ES-I3 (cell line): ENCODE measurements at regions not wholly inside any gene's neighbourhood (a gene's known extent, or its start where the extent isn't known, plus 50 kb on each side); places are given as distances from the start of the nearest gene placed in this dataset.

ENCODE experiments used
- H3K36me3 ChIP-seq: 2 replicates; pipeline ENCODE4 v1.6.1; 2013; ENCODE audit warnings: mild to moderate bottlenecking, low read length, control low read depth, moderate library complexity; ENCODE audit not compliant: insufficient read depth
- H3K4me1 ChIP-seq: 2 replicates; pipeline ENCODE4 v1.6.1; 2013; ENCODE audit warnings: mild to moderate bottlenecking, control low read depth, low read length; ENCODE audit not compliant: insufficient read depth
- H3K9ac ChIP-seq: 2 replicates; pipeline ENCODE4 v1.6.1; 2013; ENCODE audit warnings: low read depth, mild to moderate bottlenecking, low read length, moderate library complexity
- H3K9me3 ChIP-seq: 2 replicates; pipeline ENCODE4 v1.6.1; 2013; ENCODE audit warnings: mild to moderate bottlenecking, low read length, moderate library complexity; ENCODE audit not compliant: control insufficient read depth, insufficient read depth

DNA sequence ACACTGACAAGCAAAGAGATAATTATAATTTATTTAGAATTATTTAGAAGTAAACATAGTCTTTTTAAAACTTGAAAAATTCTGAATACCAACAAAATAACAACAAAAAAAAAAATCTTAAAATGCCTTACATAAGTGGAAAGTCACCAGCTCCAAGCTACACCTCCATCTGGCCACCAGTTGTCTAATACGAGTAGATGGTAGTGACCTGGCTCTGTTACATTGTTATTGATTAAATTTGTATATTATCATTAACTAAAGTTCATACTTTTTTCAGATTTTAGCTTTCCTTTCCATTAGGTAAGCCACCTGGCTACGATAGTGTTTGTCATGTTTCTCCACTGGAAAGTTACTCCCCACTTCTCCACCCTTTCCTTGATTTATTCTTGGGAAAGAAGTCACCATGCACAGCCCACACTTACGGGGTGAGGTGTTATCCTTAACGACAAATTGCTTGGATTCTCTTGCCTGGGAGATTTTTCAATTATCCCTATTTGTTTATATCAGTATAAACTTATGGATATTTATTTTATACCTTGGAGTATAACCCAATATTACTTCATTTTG is 464.5 kb upstream of the CHAC2 start:
- no peak overlapping the region for H3K9ac ChIP-seq
- no peaks in the 10 kb centered on the region for H3K36me3 ChIP-seq
- H3K9me3 ChIP-seq = no peaks in the 10 kb centered on the region
- no peaks in the 10 kb centered on the region for H3K4me1 ChIP-seq

DNA sequence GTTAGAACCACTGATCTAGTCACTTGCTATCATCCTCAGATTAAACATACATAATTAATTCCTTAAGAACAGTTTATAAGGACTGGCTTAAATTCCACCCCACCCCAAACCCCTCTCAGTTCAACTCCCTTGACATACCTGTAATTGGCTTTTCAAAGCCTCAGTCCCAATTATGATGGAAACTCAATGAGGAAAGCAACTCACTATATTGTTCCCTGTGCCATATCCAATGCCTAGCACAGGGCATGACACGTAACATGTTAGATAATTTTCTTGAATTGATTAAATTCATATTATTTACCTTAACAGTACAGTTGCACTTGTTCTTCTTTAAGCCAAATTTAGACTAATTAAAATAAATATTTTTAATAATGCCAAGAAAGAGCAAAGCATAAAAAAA is 465.1 kb upstream of the CHAC2 start:
- Histone ChIP-seq H3K9me3 (no peaks in the 10 kb centered on the region), H3K4me1 (no peaks in the 10 kb centered on the region), H3K36me3 (no peaks in the 10 kb centered on the region), H3K9ac (no peak overlapping the region)

DNA sequence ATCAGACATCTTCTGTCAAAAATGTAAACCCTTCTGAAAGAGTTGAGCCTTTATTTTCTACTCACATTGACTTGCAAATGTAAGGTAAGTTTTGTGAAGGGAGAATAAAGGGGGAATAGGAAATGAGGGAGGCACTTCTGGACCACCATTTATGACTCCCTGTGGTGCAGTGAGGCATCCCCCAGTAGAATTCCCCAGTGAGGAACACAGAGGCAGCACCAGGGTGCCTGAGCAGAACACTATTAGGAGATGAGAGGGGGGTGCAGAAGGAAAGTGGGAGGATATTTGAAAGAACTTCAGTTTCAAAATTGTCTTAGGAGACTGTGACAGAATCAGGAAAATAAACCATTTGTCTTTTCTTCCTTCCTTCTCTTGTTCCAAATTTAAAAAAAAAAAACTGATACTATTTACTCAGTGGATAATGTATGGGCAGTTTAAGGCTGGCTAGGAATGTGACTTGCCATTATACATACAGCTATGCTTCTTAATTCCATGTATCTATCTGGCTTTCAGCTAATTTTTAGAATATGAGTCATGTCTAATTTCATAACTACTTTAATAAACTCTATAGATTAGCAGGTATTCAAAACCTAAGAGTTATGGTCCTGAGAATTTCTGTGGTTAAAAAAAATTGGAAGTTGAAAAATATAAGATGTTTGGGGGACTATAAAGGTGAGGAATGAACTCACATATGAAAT is 478.1 kb upstream of the CHAC2 start:
- H3K36me3 ChIP-seq = no peaks in the 10 kb centered on the region
- H3K9me3 ChIP-seq = no peaks in the 10 kb centered on the region
- no peak overlapping the region for H3K9ac ChIP-seq
- H3K4me1 ChIP-seq = peaks cover 6% of the 10 kb centered on the region; the same call in 1 of the 2 replicates

DNA sequence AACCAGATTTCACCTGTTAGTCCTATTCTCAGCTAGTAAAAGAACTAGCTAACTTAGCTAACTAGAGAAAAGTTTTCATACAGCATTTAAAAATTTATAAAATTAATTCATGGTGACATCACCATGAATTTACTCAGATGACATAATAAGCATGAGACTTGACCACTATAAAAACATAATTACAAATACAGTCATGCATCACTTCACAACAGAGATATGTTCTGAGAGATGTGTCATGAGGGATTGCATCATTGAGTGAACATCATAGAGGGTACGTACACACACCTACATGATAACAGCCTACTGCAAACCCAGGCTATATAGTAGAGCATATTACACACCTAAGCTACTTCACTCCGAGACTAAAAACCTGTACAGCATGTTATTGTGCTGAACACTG is 481.3 kb upstream of the CHAC2 start:
- H3K9ac ChIP-seq = no peak overlapping the region
- no peaks in the 10 kb centered on the region for H3K9me3 ChIP-seq
- no peaks in the 10 kb centered on the region for H3K36me3 ChIP-seq
- H3K4me1 ChIP-seq = peaks cover 6% of the 10 kb centered on the region; the same call in 1 of the 2 replicates

DNA sequence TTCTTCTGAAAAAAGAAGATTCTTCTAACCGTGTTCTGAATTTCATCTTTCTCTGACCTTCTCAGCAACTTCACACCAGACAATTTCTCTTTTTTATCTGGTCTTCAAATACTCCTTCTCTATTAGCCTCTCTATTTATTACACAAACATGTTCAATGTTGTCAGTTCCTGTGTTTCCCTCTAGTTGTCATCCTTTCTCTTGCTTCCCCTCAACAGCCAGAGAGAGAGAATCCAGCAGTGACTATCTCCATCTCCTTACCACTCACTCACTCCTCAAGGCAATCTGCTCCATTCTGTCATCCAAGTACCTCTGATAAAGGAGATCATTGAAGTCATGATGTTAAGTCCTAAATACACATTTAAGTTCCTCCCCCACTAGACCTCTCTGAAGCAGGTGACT is 491.9 kb upstream of the CHAC2 start:
- peaks cover 3% of the 10 kb centered on the region; the same call in 1 of the 2 replicates for H3K4me1 ChIP-seq
- H3K9me3 ChIP-seq = no peaks in the 10 kb centered on the region
- no peaks in the 10 kb centered on the region for H3K36me3 ChIP-seq
- H3K9ac ChIP-seq = no peak overlapping the region

DNA sequence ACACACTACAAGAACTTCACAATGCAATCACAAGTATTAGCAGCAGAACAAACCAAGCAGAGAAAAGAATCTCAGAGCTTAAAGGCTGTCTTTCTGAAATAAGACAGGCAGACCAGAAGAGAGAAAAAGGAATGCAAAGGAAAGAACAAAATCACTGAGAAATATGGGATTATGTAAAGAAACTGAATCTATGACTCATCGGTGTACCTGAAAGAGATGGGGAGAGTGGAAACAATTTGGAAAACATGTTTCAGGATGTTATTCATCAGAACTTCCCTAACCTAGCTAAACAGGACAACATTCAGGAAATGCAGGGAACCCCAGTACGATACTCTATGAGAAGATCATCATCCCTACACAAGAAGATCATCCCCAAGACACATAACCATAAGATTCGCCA is 499.0 kb upstream of the CHAC2 start:
- no peaks in the 10 kb centered on the region for H3K9me3 ChIP-seq

DNA sequence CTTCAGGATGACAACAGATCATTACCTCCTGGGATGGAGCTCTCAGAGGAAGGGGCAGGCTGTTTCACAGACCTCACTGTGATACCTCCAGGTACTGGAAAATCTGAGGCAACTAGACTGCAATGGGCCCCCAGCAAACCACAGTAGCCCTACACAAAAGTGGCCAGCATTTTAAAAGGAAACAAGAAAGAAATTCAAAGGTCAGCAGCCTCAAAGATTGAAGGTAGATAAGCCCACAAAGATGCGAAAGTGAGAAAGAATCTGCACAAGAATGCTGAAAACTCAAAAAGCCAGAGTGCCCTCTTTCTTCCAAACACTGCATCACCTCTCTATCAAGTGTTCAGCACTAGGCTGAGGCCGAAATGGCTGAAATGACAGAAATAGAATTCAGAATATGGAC is 499.5 kb upstream of the CHAC2 start:
- Histone ChIP-seq H3K9ac (no peak overlapping the region), H3K36me3 (no peaks in the 10 kb centered on the region), H3K4me1 (no peaks in the 10 kb centered on the region), H3K9me3 (no peaks in the 10 kb centered on the region)

More for the DNA sequence above, 499.0 kb upstream of the CHAC2 start:
- Histone ChIP-seq H3K36me3 (no peaks in the 10 kb centered on the region), H3K4me1 (no peaks in the 10 kb centered on the region), H3K9ac (no peak overlapping the region)

DNA sequence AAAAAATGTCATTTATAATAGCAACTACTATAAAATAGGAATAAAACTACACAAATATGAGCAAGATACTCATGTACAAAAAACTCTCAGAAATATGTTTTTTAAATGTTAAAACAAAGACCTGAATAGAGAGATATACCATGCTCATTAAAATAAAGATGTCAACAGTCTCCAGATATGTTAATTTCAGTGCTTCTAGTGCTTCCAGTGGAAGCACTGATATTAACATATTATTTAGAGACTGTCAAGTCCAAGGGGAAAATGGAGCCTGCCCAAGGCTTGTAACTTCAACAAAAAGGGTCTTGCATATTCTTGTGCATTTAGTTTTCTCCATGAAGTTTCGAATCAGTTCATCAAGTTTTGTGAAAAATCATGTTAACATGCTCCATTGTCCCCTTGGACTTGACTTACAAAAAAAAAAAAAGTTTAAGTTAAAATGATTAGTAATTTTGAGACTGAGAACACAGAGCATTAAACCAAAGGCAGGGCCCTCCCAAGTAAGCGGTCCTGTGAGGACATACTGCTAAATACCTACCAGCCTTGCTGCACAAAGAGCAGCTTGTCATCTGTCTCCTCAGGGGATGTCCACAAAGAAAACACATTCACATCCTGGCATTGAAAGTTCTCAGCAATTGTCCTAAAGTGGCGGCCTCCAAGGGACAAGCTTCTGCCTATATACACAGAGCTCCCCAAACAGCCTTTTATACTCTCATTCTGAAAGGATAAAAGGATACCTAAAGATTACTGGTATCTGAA is 501.9 kb upstream of the CHAC2 start:
- Histone ChIP-seq H3K9me3 (no peaks in the 10 kb centered on the region), H3K36me3 (no peaks in the 10 kb centered on the region)

DNA sequence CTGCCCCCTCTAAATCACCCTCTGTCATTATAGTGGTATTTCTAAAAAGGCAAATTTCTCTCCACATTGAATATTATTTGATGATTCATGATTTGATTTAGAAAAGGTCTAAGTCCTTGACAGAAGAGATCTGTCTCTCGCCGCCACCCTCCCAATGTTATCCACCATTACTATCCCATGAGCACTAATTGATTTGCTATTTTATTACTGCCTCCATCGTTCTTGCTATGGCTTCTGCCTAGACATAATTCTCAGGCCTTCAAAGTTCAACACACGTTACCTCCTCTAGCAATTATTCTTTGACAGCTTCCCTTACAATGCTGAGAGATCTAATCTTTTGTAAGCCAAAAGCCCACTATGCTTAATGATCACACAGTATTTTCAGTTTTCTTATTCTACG is 507.0 kb upstream of the CHAC2 start:
- Histone ChIP-seq H3K9ac (no peak overlapping the region), H3K4me1 (no peaks in the 10 kb centered on the region), H3K9me3 (no peaks in the 10 kb centered on the region), H3K36me3 (no peaks in the 10 kb centered on the region)

More for the DNA sequence above, 501.9 kb upstream of the CHAC2 start:
- Histone ChIP-seq H3K9ac (no peak overlapping the region), H3K4me1 (no peaks in the 10 kb centered on the region)

DNA sequence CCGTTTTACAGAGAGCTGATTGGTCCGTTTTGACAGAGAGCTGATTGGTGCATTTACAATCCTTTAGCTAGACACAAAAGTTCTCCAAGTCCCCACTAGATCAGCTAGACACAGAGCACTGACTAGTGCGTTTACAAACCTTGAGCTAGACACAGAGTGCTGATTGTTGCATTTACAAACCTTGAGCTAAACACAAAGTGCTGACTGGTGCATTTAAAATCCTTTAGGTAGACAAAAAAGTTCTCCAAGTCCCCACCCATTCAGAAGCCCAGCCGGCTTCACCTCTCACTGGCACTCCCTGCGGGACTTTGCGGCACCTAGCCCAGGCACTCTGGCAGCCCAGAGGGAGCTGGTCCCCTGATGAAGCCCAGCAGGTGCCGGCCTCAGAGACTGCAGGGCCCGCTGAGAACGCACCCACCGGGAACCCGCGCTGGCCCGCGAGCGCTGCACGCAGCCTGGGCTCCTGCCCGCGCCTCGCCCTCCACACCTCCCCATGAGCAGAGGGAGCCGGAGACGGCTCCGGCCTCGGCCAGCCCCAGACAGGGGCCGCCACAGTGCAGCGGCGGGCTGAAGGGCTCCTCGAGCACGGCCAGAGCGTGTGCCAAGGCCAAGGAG is 508.1 kb upstream of the CHAC2 start:
- Histone ChIP-seq H3K36me3 (no peaks in the 10 kb centered on the region), H3K9ac (no peak overlapping the region), H3K4me1 (no peaks in the 10 kb centered on the region), H3K9me3 (no peaks in the 10 kb centered on the region)

DNA sequence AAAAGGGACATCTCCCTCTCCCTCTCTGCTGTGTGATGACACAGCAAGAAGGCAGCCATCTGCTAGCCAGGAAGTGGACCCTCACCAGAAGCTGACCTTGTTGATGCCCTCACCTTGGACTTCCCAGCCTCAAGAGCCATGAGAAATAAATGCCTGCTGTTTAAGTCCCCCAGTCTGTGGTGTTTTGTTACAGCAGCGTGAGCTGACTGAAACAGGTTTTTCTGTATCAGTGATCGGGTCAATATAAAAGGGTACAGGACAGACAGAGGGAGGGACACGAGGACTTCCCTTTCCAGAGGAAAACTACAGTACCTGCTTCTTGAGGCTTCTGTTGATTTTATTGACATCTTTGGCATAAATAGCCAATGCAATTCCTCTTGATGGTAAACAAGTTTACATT is 510.3 kb upstream of the CHAC2 start:
- no peaks in the 10 kb centered on the region for H3K9me3 ChIP-seq
- H3K4me1 ChIP-seq = no peaks in the 10 kb centered on the region
- no peak overlapping the region for H3K9ac ChIP-seq
- H3K36me3 ChIP-seq = no peaks in the 10 kb centered on the region

DNA sequence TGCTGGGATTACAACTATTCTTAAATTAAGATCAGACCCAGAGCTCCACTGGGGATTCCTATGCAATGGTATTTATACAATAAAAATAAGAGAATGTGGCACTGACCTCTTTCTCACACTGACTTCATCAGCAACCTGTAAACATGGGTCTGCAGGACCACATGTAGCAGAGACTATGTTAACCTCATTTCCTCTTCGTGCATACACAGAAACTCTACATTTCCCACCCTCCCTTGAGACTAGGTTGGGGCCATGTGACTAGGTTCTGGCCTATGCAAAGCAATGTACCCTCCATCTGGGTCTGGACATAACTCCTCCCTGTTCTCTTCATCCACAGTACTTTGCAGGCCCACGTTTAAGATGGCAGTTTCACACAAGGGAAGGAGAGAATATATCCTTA is 514.4 kb upstream of the CHAC2 start:
- Histone ChIP-seq H3K4me1 (no peaks in the 10 kb centered on the region), H3K9me3 (no peaks in the 10 kb centered on the region), H3K9ac (no peak overlapping the region), H3K36me3 (no peaks in the 10 kb centered on the region)

DNA sequence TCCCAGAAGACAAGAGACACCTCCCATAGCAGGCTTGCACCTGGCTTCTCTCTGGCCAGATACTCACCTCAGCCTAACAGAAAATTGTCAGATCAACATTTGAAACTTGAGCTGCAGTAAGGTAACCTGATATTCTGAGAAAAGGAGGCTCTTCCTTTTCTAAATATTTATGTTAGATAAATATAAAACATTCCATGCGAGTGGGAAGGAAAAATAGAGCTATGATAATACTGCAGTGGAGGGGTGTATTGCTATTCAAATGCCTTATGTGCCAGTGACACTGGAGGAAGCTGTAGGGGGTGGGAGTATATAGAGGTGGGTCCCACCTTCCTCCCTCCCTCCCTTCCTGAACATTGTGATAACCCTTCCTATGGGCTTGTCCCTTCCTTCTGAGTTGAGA is 515.5 kb upstream of the CHAC2 start:
- Histone ChIP-seq H3K36me3 (no peaks in the 10 kb centered on the region), H3K4me1 (no peaks in the 10 kb centered on the region), H3K9ac (no peak overlapping the region), H3K9me3 (no peaks in the 10 kb centered on the region)

DNA sequence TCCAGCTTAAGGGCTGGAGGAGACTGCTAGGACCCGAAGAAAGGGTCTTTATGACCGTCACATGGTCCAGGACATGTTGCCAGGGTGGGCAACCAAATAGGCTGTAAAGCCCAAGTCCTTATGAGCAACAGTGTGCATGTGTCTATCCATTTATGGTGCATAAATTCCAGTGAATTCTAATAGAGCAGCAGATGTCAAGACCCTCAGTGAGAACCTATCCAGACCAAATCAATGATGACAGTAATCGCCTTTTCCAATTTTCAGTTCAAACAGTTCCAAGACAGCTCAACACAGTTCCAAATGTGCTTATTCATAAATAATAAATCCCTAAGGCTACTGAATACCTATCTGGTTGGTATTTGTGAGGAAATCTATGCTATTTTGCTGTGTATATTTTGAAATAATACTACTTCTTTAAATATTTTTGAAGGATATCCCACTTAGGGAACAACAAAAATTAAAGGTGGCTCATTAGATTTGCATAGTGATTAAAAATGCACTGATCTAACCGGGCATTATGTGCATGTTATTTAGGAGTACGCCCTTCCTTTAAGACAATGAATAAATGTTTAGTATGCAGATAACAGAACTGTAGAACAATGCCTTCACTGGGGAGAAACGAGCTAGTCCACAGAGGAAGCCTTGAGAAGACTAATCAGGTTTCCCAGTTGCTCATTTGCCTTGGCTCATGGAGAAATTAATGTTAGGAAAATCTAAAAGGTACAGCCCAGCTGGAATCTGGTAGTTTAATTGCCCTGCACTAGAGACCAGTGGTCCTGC is 519.5 kb upstream of the CHAC2 start:
- Histone ChIP-seq H3K36me3 (no peaks in the 10 kb centered on the region), H3K9me3 (no peaks in the 10 kb centered on the region), H3K4me1 (no peaks in the 10 kb centered on the region), H3K9ac (no peak overlapping the region)
